Stimulated activated CD4-positive, alpha-beta T cell treated with anti-CD3 and anti-CD28 coated beads, Interleukin-2, amount 100 ng/mL, for 48 hours (primary cell): ENCODE measurements at regions not wholly inside any gene's neighbourhood (a gene's known extent, or its start where the extent isn't known, plus 50 kb on each side); places are given as distances from the start of the nearest gene placed in this dataset.
"Not testable (repeated sequence)": the region's sequence is repeated elsewhere in the genome, so short reads cannot be mapped to it uniquely, and the experiment has no call there.

Experiments used
- DNase-seq, 2 donors: peaks; one replicate each; pipeline ENCODE4 v3.0.0-alpha.2; 2020

GRCh38 chr7:136303162-136303561 is 326.0 kb upstream of the MTPN start:
- DNase-seq: no peak

GRCh38 chr7:136302049-136302448 is 324.9 kb upstream of the MTPN start:
- DNase-seq: no peak

- DNase-seq: no peak
Measured at GRCh38 chr7:136294977-136295376, 317.8 kb upstream of the MTPN start.

- DNase-seq: no peak
Measured at GRCh38 chr7:136293841-136294391, 316.8 kb upstream of the MTPN start.

- DNase-seq: no peak
Measured at GRCh38 chr7:136293272-136293671, 316.1 kb upstream of the MTPN start.

- DNase-seq: no peak
Measured at GRCh38 chr7:136292365-136292764, 315.2 kb upstream of the MTPN start.

- no peak for DNase-seq
Measured at GRCh38 chr7:136290351-136290750, 313.2 kb upstream of the MTPN start.

GRCh38 chr7:136278057-136278456 is 300.9 kb upstream of the MTPN start:
- no peak for DNase-seq

GRCh38 chr7:136275794-136276193 is 298.6 kb upstream of the MTPN start:
- DNase-seq: no peak

GRCh38 chr7:136274636-136275345 is 297.6 kb upstream of the MTPN start:
- DNase-seq: no peak

- no peak for DNase-seq
Measured at GRCh38 chr7:136272934-136273333, 295.8 kb upstream of the MTPN start.

GRCh38 chr7:136267822-136268221 is 290.7 kb upstream of the MTPN start:
- no peak for DNase-seq

- no peak for DNase-seq
Measured at GRCh38 chr7:136266457-136266856, 289.3 kb upstream of the MTPN start.

- not testable (repeated sequence) for DNase-seq
Measured at GRCh38 chr7:136264304-136264703, 287.1 kb upstream of the MTPN start.

GRCh38 chr7:136263112-136263860 is 286.1 kb upstream of the MTPN start:
- DNase-seq: not testable (repeated sequence)

GRCh38 chr7:136260591-136260990 is 283.4 kb upstream of the MTPN start:
- DNase-seq: not testable (repeated sequence)

- no peak for DNase-seq
Measured at GRCh38 chr7:136259074-136259473, 281.9 kb upstream of the MTPN start.

GRCh38 chr7:136256491-136256890 is 279.3 kb upstream of the MTPN start:
- no peak for DNase-seq

GRCh38 chr7:136254148-136254547 is 277.0 kb upstream of the MTPN start:
- DNase-seq: no peak

GRCh38 chr7:136251826-136252225 is 274.7 kb upstream of the MTPN start:
- no peak for DNase-seq

- DNase-seq: no peak
Measured at GRCh38 chr7:136247211-136247610, 270.1 kb upstream of the MTPN start.

GRCh38 chr7:136245327-136246004 is 268.3 kb upstream of the MTPN start:
- no peak for DNase-seq

- no peak for DNase-seq
Measured at GRCh38 chr7:136234040-136234439, 256.9 kb upstream of the MTPN start.

- no peak for DNase-seq
Measured at GRCh38 chr7:136230210-136230609, 253.1 kb upstream of the MTPN start.
